SU-DHL-6 (cell line): ENCODE measurements at regions not wholly inside any gene's neighbourhood (a gene's known extent, or its start where the extent isn't known, plus 50 kb on each side); places are given as distances from the start of the nearest gene placed in this dataset.

ENCODE experiments used
- CTCF ChIP-seq: fragments of 200-600 bp; sonication (generic); IDR thresholded peaks from one replicate; pipeline ENCODE4 v1.5.1; 2017; ENCODE audit warnings: antibody characterized with exemption, mild to moderate bottlenecking, low read length, moderate library complexity; ENCODE audit not compliant: insufficient read depth, poor library complexity, severe bottlenecking
- EZH2phosphoT487 ChIP-seq: fragments of 200-600 bp; sonication (generic), shearing (Covaris generic); conservative IDR thresholded peaks from 2 replicates; pipeline ENCODE4 v1.6.1; 2018; ENCODE audit warnings: mild to moderate bottlenecking, antibody characterized with exemption, low read length, moderate library complexity, mixed read lengths

- no peak for TF ChIP-seq CTCF
- TF ChIP-seq EZH2phosphoT487 = no peak
These were observed 97.1 kb downstream of the ADAMTS1 start for GRCh38 chr21:26748066-26748465.
